ENCODE measurements at regions not wholly inside any gene's neighbourhood (a gene's known extent, or its start where the extent isn't known, plus 50 kb on each side); places are given as distances from the start of the nearest gene placed in this dataset.

DNA sequence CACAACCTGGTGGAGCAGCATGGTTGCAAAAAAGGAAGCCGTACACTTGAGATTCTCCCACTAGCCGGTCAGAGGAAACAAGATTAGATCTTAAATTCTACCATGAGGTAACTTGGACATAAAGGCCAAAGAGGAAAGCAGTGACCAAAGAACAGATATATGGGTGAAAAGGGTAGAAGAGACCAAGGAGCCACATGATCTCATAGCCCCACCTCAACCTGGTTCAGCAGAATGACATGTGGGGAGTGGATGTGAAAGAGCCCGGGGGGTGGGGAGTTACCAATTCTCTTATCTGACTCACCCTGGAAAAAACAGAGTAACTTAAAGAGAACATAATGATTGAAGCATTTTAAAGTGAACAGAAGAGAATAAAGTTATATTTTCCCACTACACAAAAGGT is 683.0 kb downstream of the DSC3 start:
- TF ChIP-seq, protein P1, sequence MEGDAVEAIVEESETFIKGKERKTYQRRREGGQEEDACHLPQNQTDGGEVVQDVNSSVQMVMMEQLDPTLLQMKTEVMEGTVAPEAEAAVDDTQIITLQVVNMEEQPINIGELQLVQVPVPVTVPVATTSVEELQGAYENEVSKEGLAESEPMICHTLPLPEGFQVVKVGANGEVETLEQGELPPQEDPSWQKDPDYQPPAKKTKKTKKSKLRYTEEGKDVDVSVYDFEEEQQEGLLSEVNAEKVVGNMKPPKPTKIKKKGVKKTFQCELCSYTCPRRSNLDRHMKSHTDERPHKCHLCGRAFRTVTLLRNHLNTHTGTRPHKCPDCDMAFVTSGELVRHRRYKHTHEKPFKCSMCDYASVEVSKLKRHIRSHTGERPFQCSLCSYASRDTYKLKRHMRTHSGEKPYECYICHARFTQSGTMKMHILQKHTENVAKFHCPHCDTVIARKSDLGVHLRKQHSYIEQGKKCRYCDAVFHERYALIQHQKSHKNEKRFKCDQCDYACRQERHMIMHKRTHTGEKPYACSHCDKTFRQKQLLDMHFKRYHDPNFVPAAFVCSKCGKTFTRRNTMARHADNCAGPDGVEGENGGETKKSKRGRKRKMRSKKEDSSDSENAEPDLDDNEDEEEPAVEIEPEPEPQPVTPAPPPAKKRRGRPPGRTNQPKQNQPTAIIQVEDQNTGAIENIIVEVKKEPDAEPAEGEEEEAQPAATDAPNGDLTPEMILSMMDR (IDR thresholded peaks at IDR 0.05) = no peak

DNA sequence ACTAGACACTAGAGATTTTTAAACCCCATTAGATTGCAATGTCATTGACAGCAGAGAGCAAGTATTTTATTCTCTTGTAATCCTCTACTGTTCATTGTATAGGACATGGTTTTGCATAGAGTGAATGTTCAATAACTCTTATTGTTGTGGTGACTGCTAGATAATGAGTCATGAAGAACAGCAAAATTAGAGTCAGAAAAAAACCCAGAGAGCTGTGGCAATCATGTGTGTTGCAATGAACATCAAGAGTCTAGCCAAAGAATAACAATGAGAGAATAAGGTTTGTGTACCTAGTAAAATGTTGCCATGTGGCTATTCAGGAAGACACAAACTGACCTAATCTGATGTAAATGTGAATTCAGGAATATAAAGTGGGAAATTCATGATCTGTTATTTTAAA is 684.0 kb downstream of the DSC3 start:
- TF ChIP-seq, protein P1 (IDR thresholded peaks at IDR 0.05) = no peak

DNA sequence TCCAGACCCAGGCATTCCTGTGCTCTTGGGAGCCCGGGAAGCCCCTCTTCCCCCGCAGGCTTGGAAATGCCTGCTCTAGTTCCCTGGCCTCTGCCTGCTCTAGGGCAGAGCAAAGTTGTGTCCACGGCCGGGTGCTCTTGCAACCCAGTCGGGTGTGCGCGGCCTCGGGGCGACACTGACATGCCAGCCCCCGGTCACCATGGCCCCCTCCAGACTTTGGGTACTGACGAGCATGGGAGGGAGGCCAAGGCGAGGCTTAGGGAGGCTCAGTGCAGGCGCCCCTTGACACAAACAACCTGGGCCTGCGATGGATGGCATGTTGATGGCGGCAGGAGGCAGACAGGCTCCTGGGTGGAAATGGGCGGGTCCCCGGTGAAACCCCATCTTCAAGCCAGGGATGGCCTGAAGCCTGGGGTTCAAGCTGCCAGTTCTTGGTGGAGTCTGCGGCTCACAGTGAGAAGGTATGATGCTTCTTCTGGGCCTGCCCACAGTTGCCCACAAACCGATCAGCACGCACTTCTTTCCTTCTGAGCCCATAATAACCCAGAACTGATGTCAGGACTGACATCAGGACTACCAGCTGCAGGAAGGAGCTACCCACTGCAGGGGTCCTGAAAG is 689.9 kb downstream of the DSC3 start:
- TF ChIP-seq, protein P1 (IDR thresholded peaks at IDR 0.05) = no peak

DNA sequence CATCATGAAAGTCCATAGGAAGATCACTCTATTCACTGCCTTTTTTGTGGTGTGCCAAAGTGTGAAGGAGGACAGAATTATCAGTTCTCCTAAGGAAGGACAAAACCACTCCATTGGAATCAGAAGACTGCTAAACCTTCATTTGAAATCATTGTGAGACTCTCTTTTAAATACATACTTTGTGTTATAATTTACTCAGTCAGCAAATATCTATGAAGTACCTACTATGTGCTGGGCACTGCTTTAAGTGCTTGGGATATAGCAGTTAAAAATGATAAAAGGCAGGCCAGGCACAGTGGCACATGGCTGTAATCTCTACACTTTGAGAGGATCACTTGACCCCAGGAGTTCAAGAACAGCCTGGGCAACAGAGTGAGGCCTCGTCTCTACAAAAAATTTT is 692.3 kb downstream of the DSC3 start:
- TF ChIP-seq, protein P1 (IDR thresholded peaks at IDR 0.05) = no peak

DNA sequence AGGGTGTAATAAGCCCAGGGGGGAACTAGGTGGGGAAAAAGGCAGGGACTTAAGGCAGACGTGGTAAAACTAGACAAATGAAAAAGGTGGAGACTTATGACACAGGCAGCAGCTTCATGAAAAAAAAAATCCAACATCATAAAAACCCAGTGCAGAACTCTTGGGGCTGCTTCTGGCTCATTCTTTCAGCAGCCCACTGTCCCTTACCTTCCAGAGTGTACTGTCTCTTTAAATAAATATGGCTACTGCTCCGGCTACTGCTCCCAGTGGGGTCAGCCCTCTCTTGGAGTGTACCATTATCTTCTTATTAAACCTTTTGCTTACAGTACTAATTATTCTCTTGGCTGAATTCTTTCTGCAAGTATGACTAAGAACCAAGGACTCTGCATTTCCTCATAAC is 699.5 kb downstream of the DSC3 start:
- TF ChIP-seq, protein P1 (IDR thresholded peaks at IDR 0.05) = no peak

DNA sequence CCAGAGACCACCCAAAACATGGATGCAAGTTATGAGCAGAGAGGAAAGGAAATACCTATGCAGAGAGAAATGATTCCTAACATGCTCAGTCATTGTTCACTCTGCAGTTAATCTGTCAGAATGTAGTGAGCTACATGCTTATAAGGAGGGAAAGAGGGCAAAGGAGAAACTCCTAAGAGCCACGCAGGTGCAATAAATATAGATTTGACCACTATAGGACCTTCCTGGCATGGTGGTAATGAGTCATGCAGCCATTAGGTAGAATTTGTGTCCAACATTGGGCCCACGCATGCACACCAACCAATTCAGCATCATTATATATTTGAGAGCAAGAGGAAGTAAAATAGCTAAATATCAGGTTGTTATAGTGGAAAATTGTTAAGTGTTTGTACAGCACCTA is 699.9 kb downstream of the DSC3 start:
- TF ChIP-seq, protein P1 (IDR thresholded peaks at IDR 0.05) = no peak

DNA sequence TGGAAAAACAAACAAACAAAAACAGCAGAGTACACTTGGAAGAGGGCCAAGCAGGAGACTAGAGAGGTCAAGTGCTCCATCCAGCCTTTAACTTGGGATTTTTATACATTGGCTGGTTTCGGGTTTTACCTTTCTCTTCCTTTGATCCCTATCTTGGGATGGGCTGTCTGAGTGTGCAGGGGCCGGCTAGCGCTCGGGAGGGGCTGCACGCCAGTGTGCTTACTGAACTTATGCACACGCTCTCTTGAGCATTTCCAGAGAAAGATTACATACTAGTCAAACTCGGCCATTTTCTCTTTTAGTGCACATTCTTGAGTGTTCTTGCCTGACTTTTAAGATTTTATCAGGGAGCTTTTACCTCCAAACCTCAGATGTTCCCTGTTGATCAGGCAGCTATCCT is 707.8 kb downstream of the DSC3 start:
- TF ChIP-seq, protein P1 (IDR thresholded peaks at IDR 0.05) = no peak

DNA sequence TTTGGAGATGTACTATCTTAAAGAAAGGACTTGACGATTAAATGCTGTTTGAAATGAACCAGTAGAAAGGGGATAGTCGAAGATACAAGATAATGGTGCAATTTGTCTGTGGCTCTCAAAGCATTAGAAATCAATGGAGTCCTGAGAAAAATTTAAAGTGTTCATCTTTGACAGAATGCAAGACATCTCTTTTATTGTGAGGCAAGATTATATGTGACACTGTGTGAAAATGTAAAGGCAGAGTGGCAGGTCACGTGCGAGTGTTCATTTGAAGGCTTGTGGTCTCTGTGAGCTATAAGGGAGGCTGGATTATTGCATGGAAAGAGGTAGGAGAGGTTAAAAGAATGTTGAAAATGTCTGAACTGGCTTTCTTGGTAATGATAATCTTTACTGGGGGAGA is 709.2 kb downstream of the DSC3 start:
- TF ChIP-seq, protein P1 (IDR thresholded peaks at IDR 0.05) = no peak
